ENCODE measurements at regions not wholly inside any gene's neighbourhood (a gene's known extent, or its start where the extent isn't known, plus 50 kb on each side); places are given as distances from the start of the nearest gene placed in this dataset.

- Histone ChIP-seq H3K27me3 (no peaks in the 10 kb centered on the region), H3K9me3 (peaks cover 0 to 10% (median 0%) of the 10 kb centered on the region in 3 donors), H3K36me3 (no peaks in the 10 kb centered on the region), H3K4me3 (no peak overlapping the region), H3K27ac (no peak overlapping the region), H3K4me1 (peaks cover 0 to 12% (median 4%) of the 10 kb centered on the region in 4 donors)
- no peak for DNase-seq
- intact Hi-C loops (cut with DNase I; ENCODE audit: low total_unique reads) = no loop called here
- no peak for TF ChIP-seq CTCF (IDR thresholded peaks at IDR 0.05)
These were observed 196.1 kb upstream of the SVIL start for GRCh38 chr10:29830531-29831512.

- no peak for TF ChIP-seq CTCF (IDR thresholded peaks at IDR 0.05)
- DNase-seq = no peak
- intact Hi-C loops (cut with DNase I; ENCODE audit: low total_unique reads) = no loop called here
- peaks cover 0 to 10% (median 0%) of the 10 kb centered on the region in 3 donors for H3K9me3 ChIP-seq
- no peaks in the 10 kb centered on the region for H3K36me3 ChIP-seq
- H3K27ac ChIP-seq = no peak overlapping the region
- H3K27me3 ChIP-seq = no peaks in the 10 kb centered on the region
- H3K4me3 ChIP-seq = no peak overlapping the region
- peaks cover 0 to 8% (median 3%) of the 10 kb centered on the region in 4 donors for H3K4me1 ChIP-seq
These were observed 195.0 kb upstream of the SVIL start for GRCh38 chr10:29829776-29830175.

- H3K4me3 ChIP-seq = no peak overlapping the region
- DNase-seq = no peak
- peaks cover 0 to 8% (median 3%) of the 10 kb centered on the region in 4 donors for H3K4me1 ChIP-seq
- intact Hi-C loops (cut with DNase I; ENCODE audit: low total_unique reads) = no loop called here
- H3K9me3 ChIP-seq = peaks cover 0 to 10% (median 0%) of the 10 kb centered on the region in 3 donors
- H3K27ac ChIP-seq = no peak overlapping the region
- H3K27me3 ChIP-seq = no peaks in the 10 kb centered on the region
- TF ChIP-seq CTCF (IDR thresholded peaks at IDR 0.05) = no peak
- no peaks in the 10 kb centered on the region for H3K36me3 ChIP-seq
These were observed 194.2 kb upstream of the SVIL start for GRCh38 chr10:29828956-29829355.

GRCh38 chr10:29828440-29828894 lies 193.7 kb upstream of the SVIL start:
- intact Hi-C loops (cut with DNase I; ENCODE audit: low total_unique reads) = no loop called here
- Histone ChIP-seq H3K36me3 (no peaks in the 10 kb centered on the region), H3K4me1 (peaks cover 0 to 8% (median 3%) of the 10 kb centered on the region in 4 donors), H3K27ac (no peak overlapping the region), H3K4me3 (no peak overlapping the region), H3K9me3 (peaks cover 0 to 10% (median 0%) of the 10 kb centered on the region in 3 donors), H3K27me3 (no peaks in the 10 kb centered on the region)
- DNase-seq = no peak
- TF ChIP-seq CTCF (IDR thresholded peaks at IDR 0.05) = no peak

- no peak for DNase-seq
- intact Hi-C loops (cut with DNase I; ENCODE audit: low total_unique reads) = no loop called here
These were observed 192.7 kb upstream of the SVIL start for GRCh38 chr10:29827512-29827911.

More at GRCh38 chr10:29827512-29827911, 192.7 kb upstream of the SVIL start:
- Histone ChIP-seq H3K4me3 (no peak overlapping the region), H3K4me1 (peaks cover 0 to 8% (median 3%) of the 10 kb centered on the region in 4 donors), H3K27ac (no peak overlapping the region), H3K27me3 (no peaks in the 10 kb centered on the region), H3K36me3 (no peaks in the 10 kb centered on the region), H3K9me3 (peaks cover 0 to 10% (median 0%) of the 10 kb centered on the region in 3 donors)
- no peak for TF ChIP-seq CTCF (IDR thresholded peaks at IDR 0.05)
